ENCODE measurements at regions not wholly inside any gene's neighbourhood (a gene's known extent, or its start where the extent isn't known, plus 50 kb on each side); places are given as distances from the start of the nearest gene placed in this dataset.

DNA sequence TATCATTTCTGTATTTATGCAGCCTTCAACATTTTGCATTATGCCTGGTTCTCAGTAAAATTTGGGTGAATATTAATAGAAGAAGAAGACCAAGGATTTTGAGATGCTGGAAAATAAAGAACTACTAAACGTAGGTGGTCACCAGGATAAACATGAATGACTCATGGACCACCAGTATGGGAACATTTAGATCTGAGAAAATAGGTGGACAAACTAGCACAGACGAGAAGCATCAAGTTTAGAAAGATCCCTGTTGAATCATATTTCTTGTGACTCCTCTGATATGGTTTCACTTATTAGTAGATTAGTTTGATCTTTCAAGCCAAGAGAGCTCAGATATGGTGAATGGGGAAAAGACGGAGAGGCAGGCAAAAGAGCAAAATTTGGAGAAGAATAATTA is 97.9 kb downstream of the RAP2B start:
- peaks cover 1% of the 10 kb centered on the region for H3K9me3 Mint-ChIP-seq
- H3K27me3 Mint-ChIP-seq (ENCODE audit: low read depth) = no peaks in the 10 kb centered on the region
- TF ChIP-seq, protein P1, sequence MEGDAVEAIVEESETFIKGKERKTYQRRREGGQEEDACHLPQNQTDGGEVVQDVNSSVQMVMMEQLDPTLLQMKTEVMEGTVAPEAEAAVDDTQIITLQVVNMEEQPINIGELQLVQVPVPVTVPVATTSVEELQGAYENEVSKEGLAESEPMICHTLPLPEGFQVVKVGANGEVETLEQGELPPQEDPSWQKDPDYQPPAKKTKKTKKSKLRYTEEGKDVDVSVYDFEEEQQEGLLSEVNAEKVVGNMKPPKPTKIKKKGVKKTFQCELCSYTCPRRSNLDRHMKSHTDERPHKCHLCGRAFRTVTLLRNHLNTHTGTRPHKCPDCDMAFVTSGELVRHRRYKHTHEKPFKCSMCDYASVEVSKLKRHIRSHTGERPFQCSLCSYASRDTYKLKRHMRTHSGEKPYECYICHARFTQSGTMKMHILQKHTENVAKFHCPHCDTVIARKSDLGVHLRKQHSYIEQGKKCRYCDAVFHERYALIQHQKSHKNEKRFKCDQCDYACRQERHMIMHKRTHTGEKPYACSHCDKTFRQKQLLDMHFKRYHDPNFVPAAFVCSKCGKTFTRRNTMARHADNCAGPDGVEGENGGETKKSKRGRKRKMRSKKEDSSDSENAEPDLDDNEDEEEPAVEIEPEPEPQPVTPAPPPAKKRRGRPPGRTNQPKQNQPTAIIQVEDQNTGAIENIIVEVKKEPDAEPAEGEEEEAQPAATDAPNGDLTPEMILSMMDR (IDR thresholded peaks at IDR 0.05; ENCODE audit: unreplicated experiment) = no peak
- no peak for DNase-seq (ENCODE audit: low spot score in 2 of 2, unreplicated experiment in 2 of 2)
- H3K4me1 Mint-ChIP-seq = peaks cover 10% of the 10 kb centered on the region
- no peak overlapping the region for H3K4me3 Mint-ChIP-seq
- H3K27ac Mint-ChIP-seq = no peak overlapping the region
- no peaks in the 10 kb centered on the region for H3K36me3 Mint-ChIP-seq

DNA sequence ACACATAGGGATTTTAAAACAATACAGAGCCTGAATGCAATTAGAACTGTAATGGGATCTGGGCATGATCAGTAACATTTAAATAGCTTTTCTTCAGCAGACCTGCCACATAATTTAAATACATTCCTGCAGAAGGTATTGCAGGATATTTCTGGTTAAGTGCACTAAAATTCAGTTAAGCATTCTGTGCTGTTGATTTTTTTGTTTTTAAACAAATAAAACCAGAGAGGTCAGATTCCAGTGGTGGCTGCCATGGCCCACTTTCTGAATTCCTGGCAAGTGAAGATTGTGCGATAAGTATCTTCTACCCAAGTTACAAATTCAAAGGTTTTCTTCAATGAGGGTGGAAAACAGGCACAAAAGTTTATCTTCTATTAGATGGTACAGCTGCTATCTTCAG is 98.7 kb downstream of the RAP2B start:
- Mint-ChIP-seq H3K36me3 (no peaks in the 10 kb centered on the region), H3K9me3 (peaks cover 6% of the 10 kb centered on the region), H3K27me3 (ENCODE audit: low read depth) (no peaks in the 10 kb centered on the region), H3K4me1 (peaks cover 10% of the 10 kb centered on the region), H3K27ac (no peak overlapping the region), H3K4me3 (no peak overlapping the region)
- TF ChIP-seq, protein P1 (IDR thresholded peaks at IDR 0.05; ENCODE audit: unreplicated experiment) = no peak
- no peak for DNase-seq (ENCODE audit: low spot score in 2 of 2, unreplicated experiment in 2 of 2)

DNA sequence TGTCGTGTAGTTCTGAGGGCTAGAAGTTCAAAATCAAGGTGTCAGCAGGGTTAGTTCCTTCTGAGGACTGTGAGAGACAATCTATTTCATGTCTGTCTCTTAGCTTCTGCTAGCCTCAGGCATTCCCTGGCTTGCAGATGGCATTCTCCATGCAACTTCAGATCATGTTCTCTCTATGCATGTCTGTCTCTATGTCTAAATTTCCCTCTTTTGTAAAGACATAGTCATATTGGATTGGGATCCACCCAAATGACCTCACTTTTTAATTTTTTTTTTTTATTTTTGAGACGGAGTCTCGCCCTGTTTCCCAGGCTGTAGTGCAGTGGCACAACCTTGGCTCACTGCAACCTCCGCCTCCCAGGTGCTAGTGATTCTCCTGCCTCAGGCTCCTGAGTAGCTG is 104.6 kb downstream of the RAP2B start:
- Mint-ChIP-seq H3K27me3 (ENCODE audit: low read depth) (no peaks in the 10 kb centered on the region), H3K9me3 (peaks cover 20% of the 10 kb centered on the region), H3K27ac (no peak overlapping the region), H3K4me3 (no peak overlapping the region), H3K36me3 (peaks cover 2% of the 10 kb centered on the region), H3K4me1 (no peaks in the 10 kb centered on the region)
- DNase-seq (ENCODE audit: low spot score in 2 of 2, unreplicated experiment in 2 of 2) = no peak
- TF ChIP-seq, protein P1 (IDR thresholded peaks at IDR 0.05; ENCODE audit: unreplicated experiment) = no peak

DNA sequence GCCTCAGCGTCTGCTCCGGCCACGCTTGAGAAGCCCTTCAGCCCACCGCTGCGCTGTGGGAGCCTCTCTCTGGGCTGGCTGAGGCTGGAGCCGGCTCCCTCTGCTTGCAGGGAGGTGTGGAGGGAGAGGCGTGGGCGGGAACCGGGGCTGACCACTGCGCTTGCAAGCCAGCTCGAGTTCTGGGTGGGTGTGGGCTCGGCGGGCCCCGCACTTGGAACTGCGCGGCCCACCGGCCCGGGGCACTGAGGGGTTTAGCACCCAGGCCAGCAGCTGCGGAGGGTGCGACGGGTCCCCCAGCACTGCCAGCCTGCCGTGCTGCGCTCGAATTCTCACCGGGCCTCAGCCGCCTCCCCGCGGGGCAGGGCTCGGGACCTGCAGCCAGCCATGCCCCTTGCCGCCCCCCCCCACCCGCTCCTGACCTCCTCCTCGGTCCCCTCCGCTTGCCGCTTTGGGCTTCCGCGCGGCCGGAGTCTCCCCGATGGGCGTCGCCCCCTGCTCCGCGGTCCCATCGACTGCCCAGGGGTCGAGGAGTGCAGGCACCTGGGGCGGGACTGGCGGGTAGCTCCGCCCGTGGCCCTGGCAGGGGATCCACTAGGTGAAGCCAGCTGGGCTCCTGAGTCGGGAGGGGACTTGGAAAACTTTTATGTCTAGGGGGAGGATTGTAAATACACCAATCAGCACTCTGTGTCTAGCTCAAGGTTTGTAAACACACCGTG is 106.7 kb downstream of the RAP2B start:
- Mint-ChIP-seq H3K4me1 (no peaks in the 10 kb centered on the region), H3K27ac (no peak overlapping the region), H3K36me3 (peaks cover 2% of the 10 kb centered on the region), H3K4me3 (no peak overlapping the region), H3K27me3 (ENCODE audit: low read depth) (no peaks in the 10 kb centered on the region), H3K9me3 (peaks cover 20% of the 10 kb centered on the region)
- TF ChIP-seq, protein P1 (IDR thresholded peaks at IDR 0.05; ENCODE audit: unreplicated experiment) = no peak
- no peak for DNase-seq (ENCODE audit: low spot score in 2 of 2, unreplicated experiment in 2 of 2)

DNA sequence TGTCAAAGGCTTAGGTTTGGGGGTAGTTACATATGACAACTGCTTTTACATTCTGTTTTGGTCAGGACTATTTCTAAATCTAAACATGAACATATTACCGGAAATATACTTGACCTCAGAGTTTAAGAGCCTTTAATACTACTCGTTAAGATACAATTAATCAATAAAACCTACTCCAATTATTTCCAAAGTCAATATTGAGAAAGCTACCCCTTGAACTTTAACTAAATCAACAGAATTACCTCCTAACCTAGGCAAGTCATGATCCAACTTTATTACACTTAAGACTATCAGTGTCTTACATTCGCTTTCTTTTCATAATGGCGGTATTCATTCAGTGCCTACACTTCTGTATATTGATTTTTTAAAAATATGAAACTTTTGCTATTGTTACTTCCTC is 107.7 kb downstream of the RAP2B start:
- Mint-ChIP-seq H3K4me1 (no peaks in the 10 kb centered on the region), H3K27me3 (ENCODE audit: low read depth) (no peaks in the 10 kb centered on the region), H3K9me3 (peaks cover 20% of the 10 kb centered on the region), H3K36me3 (peaks cover 2% of the 10 kb centered on the region), H3K27ac (no peak overlapping the region), H3K4me3 (no peak overlapping the region)
- DNase-seq (ENCODE audit: low spot score in 2 of 2, unreplicated experiment in 2 of 2) = no peak
- TF ChIP-seq, protein P1 (IDR thresholded peaks at IDR 0.05; ENCODE audit: unreplicated experiment) = no peak
